IPS-20b (cell line): ENCODE measurements at regions not wholly inside any gene's neighbourhood (a gene's known extent, or its start where the extent isn't known, plus 50 kb on each side); places are given as distances from the start of the nearest gene placed in this dataset.
"Not testable (repeated sequence)": the region's sequence is repeated elsewhere in the genome, so short reads cannot be mapped to it uniquely, and the experiment has no call there.

ENCODE experiments used
- H3K27ac ChIP-seq: one replicate; pipeline ENCODE4 v1.5.1; 2013; ENCODE audit warnings: low read length
- H3K27me3 ChIP-seq: 2 replicates; pipeline ENCODE4 v1.6.1; 2013; ENCODE audit warnings: mild to moderate bottlenecking, low read length, inconsistent platforms; ENCODE audit not compliant: insufficient read depth
- H3K36me3 ChIP-seq: 2 replicates; pipeline ENCODE4 v1.6.1; 2013; ENCODE audit warnings: low read depth, mild to moderate bottlenecking, inconsistent platforms, low read length, moderate library complexity; ENCODE audit not compliant: insufficient read depth
- H3K4me1 ChIP-seq: 2 replicates; pipeline ENCODE4 v1.6.1; 2013; ENCODE audit warnings: mild to moderate bottlenecking, control low read depth, inconsistent platforms, low read length, moderate library complexity; ENCODE audit not compliant: insufficient read depth
- H3K4me3 ChIP-seq: 2 replicates; pipeline ENCODE4 v1.5.1; 2013; ENCODE audit warnings: mild to moderate bottlenecking, low read length, inconsistent platforms
- H3K9ac ChIP-seq: 2 replicates; pipeline ENCODE4 v1.6.1; 2013; ENCODE audit warnings: low read depth, mild to moderate bottlenecking, inconsistent platforms, low read length, moderate library complexity
- H3K9me3 ChIP-seq: 2 replicates; pipeline ENCODE4 v1.6.1; 2013; ENCODE audit warnings: mild to moderate bottlenecking, low read depth, low read length, inconsistent platforms; ENCODE audit not compliant: insufficient read depth

DNA sequence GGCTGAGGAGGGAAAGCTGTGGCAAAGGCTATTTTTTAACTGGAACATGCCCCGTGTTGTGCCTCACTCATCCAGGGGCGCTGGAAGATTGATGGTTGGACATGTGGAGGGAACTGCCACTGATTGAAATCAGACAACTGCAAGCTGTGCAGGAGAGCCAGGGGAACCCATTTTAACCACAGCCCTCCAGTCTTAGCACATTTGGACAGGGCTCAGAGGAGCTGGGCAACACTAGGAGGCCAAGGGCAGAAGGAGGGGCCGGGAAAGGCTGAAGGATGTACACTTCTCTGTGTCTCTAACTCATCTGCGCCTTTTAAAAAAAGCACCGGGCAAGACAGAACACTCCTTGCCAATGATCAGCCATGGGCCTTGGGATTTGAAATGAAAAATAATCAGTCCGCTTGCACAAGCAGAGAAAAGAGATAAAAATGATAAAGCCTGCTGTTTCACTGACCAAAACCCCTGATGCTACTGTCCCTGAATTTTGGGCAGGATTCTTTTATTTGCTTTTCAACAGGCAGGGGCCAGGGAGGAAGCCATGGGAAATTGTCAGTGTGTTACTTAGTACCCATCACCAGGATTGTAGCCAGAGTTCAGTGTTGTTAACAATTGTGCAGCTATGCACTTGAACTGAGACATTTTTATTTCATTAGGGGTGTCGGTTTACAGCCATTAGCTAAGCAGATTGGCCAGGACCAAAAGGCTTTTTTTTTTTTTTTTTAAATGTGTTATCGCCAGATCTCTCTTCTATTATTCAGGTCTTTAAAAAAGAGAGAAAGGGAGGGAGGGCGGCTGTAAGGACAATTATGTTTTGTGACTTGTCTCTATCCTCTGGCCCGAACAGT, 109.3 kb upstream of the EYA4 start:
- H3K9me3 ChIP-seq, result no peaks in the 10 kb centered on the region
- no peak overlapping the region for H3K27ac ChIP-seq
- H3K9ac ChIP-seq, result no peak overlapping the region
- H3K27me3 ChIP-seq, result no peaks in the 10 kb centered on the region
- H3K4me3 ChIP-seq, result no peak overlapping the region
- no peaks in the 10 kb centered on the region for H3K4me1 ChIP-seq
- no peaks in the 10 kb centered on the region for H3K36me3 ChIP-seq

DNA sequence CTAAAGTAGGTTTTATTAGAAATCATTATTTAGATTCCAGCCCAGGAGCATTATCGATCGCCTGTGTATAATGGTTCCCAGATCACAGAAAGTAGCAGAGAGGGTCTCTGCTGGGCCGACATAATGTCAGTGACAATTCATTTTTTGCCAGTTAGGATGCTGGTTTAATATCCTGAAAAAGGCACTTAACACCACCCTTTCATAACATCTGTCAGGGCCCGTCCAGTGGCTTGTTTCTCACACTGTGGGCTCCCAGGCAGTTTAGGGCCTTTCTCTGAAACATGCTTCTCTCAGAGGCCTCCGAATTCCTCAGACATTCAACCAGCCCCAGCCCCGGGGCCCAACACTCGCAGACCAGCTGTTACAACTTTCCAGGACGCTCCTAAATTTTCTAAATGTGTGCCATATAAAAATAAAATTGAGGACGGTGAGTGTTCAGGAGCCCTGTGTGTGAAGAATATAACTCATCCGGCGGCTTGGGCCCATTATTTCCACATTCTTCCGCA, 108.6 kb upstream of the EYA4 start:
- H3K27ac ChIP-seq, result no peak overlapping the region
- H3K27me3 ChIP-seq, result no peaks in the 10 kb centered on the region
- H3K4me3 ChIP-seq, result no peak overlapping the region
- H3K4me1 ChIP-seq, result no peaks in the 10 kb centered on the region
- H3K9me3 ChIP-seq, result no peaks in the 10 kb centered on the region
- H3K9ac ChIP-seq, result no peak overlapping the region
- no peaks in the 10 kb centered on the region for H3K36me3 ChIP-seq

DNA sequence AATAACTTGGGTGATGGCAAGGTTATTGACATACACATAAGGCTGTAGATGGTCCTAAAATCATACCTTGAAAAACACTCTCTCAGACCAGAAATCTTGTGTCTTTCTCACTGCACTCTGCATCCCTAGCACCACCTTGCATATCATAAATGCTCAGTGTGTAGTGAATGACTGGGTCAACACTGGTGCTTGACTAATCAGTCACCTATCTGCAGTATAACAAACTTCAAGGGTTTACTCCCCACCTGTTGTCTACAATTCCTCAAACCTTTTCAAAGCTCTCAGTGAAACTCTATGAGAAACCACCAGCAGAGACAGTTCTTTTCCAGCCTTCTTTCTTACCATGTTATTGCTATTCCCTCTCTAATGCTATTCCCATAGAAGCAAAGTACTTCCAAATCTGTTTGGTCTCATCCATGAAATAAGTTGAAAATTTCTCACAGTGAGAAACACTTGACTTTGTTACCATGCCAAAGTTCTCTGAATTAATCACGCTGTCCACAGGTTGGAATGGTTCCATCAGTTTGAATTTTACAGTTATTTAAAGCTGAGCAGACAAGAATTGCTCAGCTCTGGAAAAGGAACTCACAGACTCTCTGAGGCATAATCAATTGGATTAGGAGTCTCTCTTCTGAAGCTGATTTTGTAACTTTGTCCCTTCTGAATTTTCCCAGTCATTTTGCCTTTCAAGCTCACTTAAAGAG, 104.8 kb upstream of the EYA4 start:
- Histone ChIP-seq H3K27ac (no peak overlapping the region), H3K4me3 (no peak overlapping the region), H3K4me1 (no peaks in the 10 kb centered on the region), H3K27me3 (no peaks in the 10 kb centered on the region), H3K9me3 (no peaks in the 10 kb centered on the region), H3K36me3 (no peaks in the 10 kb centered on the region), H3K9ac (no peak overlapping the region)

GRCh38 chr6:133147470-133148184, 93.5 kb upstream of the EYA4 start:
- H3K27ac ChIP-seq, H3K9ac ChIP-seq, H3K4me3 ChIP-seq, H3K4me1 ChIP-seq, H3K36me3 ChIP-seq, H3K27me3 ChIP-seq, H3K9me3 ChIP-seq: not testable (repeated sequence)

DNA sequence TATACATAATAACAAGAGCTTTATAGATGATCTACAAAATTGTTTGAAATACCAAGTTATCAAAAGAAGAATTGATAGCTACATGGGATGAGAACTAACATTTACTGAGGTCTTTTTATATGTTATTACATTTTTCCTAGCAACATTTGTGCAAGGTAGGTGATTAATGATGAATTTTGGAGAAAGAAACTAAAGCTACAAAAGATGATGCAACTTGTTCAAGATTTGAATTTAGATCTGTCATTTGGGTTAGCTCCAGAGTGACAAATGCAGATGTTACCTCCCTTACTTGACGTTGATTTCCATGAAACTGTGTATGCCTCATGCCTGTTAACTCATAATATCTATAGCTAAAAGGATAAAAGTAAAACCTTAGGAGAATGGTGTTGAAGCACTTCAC, 84.5 kb upstream of the EYA4 start:
- Histone ChIP-seq H3K4me3 (no peak overlapping the region), H3K27me3 (no peaks in the 10 kb centered on the region)

DNA sequence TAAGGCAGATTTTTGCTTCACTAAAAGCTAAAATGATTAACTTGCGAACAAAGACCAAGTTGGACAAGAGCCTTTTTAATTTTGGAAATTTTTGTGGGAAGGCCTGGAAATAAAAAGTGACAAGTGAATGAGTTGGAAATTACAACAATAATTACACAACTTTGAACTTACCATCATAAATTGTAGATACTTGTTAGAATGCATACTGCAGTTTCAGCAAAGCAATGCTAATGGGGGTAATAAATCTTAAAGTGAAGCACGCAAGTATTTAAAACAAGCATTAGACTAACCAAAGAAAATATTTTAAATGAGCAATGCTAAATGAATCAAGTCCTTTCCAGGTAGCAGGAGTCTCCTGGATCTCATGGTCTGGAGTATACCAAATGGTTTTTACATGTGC, 83.2 kb upstream of the EYA4 start:
- Histone ChIP-seq H3K27ac (no peak overlapping the region), H3K9ac (no peak overlapping the region), H3K27me3 (no peaks in the 10 kb centered on the region), H3K9me3 (no peaks in the 10 kb centered on the region), H3K36me3 (no peaks in the 10 kb centered on the region), H3K4me3 (no peak overlapping the region), H3K4me1 (no peaks in the 10 kb centered on the region)

More for the DNA sequence above, 84.5 kb upstream of the EYA4 start:
- Histone ChIP-seq H3K4me1 (no peaks in the 10 kb centered on the region), H3K9me3 (no peaks in the 10 kb centered on the region), H3K36me3 (no peaks in the 10 kb centered on the region), H3K27ac (no peak overlapping the region), H3K9ac (no peak overlapping the region)

DNA sequence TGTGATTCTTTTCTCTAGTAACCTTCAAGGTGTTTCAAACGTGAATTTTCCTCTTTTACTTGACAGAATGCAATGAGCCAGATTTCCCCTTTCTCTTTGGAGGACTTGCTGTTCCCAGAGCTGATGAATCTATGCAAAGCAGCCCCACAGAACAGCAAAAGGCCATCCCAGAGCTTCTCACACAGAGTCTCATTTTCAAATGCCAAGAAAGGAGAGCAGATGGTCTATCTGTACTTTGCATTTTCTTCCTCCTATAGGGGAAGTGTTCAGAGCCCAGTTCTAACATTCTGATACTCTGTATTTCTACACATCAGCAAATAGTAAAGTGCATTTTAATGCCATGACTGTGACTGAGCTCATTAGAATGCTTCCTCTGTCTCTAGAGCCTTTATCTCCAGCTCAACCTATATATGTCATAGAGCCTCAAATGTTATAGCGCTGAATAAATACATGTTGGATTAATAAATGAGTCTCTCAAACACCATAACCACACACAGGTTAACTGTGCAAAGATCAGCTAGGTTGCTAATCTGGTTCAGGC, 81.8 kb upstream of the EYA4 start:
- Histone ChIP-seq H3K4me1 (no peaks in the 10 kb centered on the region), H3K9ac (no peak overlapping the region), H3K4me3 (no peak overlapping the region), H3K36me3 (no peaks in the 10 kb centered on the region), H3K9me3 (no peaks in the 10 kb centered on the region), H3K27me3 (no peaks in the 10 kb centered on the region), H3K27ac (no peak overlapping the region)

- no peaks in the 10 kb centered on the region for H3K9me3 ChIP-seq
Measured at GRCh38 chr6:133160536-133160935, 80.6 kb upstream of the EYA4 start.

DNA sequence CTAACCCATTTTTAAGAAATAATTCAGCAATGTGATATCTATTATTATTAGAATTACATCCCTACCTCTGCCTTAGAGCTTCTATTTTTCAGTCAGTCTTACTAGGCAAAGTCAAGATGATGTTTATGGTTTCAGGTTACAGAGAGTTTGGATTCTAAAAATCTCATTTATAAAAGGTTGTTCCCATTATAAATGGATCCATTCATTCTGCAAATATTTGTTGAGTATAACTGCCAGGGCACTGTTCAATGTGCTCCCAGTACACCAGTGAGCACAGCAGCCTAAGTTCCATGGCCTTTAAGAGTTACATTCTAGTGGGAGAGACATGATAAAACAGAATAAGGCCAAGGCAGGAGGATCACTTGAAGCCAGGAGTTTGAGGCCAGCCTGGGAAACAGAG, 75.9 kb upstream of the EYA4 start:
- Histone ChIP-seq H3K36me3 (no peaks in the 10 kb centered on the region), H3K27ac (no peak overlapping the region), H3K9me3 (no peaks in the 10 kb centered on the region), H3K27me3 (no peaks in the 10 kb centered on the region), H3K4me3 (no peak overlapping the region), H3K9ac (no peak overlapping the region), H3K4me1 (peaks cover 14% of the 10 kb centered on the region; the same call in 1 of the 2 replicates)

More at GRCh38 chr6:133160536-133160935, 80.6 kb upstream of the EYA4 start:
- no peaks in the 10 kb centered on the region for H3K4me1 ChIP-seq
- H3K27ac ChIP-seq, result no peak overlapping the region
- H3K36me3 ChIP-seq, result no peaks in the 10 kb centered on the region
- H3K9ac ChIP-seq, result no peak overlapping the region
- no peak overlapping the region for H3K4me3 ChIP-seq
- H3K27me3 ChIP-seq, result no peaks in the 10 kb centered on the region

- no peaks in the 10 kb centered on the region for H3K9me3 ChIP-seq
- no peak overlapping the region for H3K4me3 ChIP-seq
- peaks cover 19% of the 10 kb centered on the region; the same call in 1 of the 2 replicates for H3K4me1 ChIP-seq
- no peaks in the 10 kb centered on the region for H3K27me3 ChIP-seq
- no peaks in the 10 kb centered on the region for H3K36me3 ChIP-seq
- no peak overlapping the region for H3K27ac ChIP-seq
- no peak overlapping the region for H3K9ac ChIP-seq
Measured at GRCh38 chr6:133166766-133167165, 74.4 kb upstream of the EYA4 start.

DNA sequence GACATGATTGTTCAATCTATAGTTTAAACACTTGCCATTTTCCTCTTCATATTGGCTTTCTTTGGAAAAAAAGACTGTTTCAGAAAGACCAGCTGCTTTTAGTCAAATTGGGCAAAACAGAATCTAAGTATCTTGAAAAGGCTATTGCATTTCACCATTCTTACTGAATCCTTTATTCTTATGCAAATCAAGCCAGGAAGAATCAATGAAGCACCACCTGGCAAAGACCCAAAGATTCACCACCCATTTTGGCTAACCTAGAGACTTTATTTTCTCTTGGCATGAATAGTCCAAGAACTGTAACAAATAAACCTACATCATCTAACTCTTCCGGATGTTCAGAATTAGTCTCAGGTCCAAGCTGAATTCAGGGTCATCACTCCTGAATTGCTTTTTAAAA, 71.3 kb upstream of the EYA4 start:
- H3K4me1 ChIP-seq, result peaks cover 19% of the 10 kb centered on the region; the same call in 1 of the 2 replicates
- no peaks in the 10 kb centered on the region for H3K36me3 ChIP-seq
- H3K27ac ChIP-seq, result no peak overlapping the region
- no peak overlapping the region for H3K9ac ChIP-seq
- no peaks in the 10 kb centered on the region for H3K27me3 ChIP-seq
- H3K4me3 ChIP-seq, result no peak overlapping the region
- no peaks in the 10 kb centered on the region for H3K9me3 ChIP-seq
